ENCODE measurements at regions not wholly inside any gene's neighbourhood (a gene's known extent, or its start where the extent isn't known, plus 50 kb on each side); places are given as distances from the start of the nearest gene placed in this dataset.
A peak's percentile ranks its signal among the peaks of the same experiment; 100 is the strongest.

GRCh38 chrX:45699158-45699557, 498.5 kb upstream of the DIPK2B start:
- no peak overlapping the region for H3K27ac ChIP-seq (replicated peaks)
- no peak overlapping the region for H3K4me3 ChIP-seq (replicated peaks; ENCODE audit: insufficient read depth, low read length)
- TF ChIP-seq, protein P1, sequence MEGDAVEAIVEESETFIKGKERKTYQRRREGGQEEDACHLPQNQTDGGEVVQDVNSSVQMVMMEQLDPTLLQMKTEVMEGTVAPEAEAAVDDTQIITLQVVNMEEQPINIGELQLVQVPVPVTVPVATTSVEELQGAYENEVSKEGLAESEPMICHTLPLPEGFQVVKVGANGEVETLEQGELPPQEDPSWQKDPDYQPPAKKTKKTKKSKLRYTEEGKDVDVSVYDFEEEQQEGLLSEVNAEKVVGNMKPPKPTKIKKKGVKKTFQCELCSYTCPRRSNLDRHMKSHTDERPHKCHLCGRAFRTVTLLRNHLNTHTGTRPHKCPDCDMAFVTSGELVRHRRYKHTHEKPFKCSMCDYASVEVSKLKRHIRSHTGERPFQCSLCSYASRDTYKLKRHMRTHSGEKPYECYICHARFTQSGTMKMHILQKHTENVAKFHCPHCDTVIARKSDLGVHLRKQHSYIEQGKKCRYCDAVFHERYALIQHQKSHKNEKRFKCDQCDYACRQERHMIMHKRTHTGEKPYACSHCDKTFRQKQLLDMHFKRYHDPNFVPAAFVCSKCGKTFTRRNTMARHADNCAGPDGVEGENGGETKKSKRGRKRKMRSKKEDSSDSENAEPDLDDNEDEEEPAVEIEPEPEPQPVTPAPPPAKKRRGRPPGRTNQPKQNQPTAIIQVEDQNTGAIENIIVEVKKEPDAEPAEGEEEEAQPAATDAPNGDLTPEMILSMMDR (IDR thresholded peaks at IDR 0.05; ENCODE audit: insufficient read depth, low read length), result no peak
- TF ChIP-seq GABPA (IDR thresholded peaks at IDR 0.05; ENCODE audit: low read depth) (no peak), POLR2AphosphoS5 (IDR thresholded peaks at IDR 0.05; ENCODE audit: low read depth) (no peak), SPI1 (IDR thresholded peaks at IDR 0.05; ENCODE audit: borderline replicate concordance, low read depth) (no peak)
- TF ChIP-seq, protein P2, sequence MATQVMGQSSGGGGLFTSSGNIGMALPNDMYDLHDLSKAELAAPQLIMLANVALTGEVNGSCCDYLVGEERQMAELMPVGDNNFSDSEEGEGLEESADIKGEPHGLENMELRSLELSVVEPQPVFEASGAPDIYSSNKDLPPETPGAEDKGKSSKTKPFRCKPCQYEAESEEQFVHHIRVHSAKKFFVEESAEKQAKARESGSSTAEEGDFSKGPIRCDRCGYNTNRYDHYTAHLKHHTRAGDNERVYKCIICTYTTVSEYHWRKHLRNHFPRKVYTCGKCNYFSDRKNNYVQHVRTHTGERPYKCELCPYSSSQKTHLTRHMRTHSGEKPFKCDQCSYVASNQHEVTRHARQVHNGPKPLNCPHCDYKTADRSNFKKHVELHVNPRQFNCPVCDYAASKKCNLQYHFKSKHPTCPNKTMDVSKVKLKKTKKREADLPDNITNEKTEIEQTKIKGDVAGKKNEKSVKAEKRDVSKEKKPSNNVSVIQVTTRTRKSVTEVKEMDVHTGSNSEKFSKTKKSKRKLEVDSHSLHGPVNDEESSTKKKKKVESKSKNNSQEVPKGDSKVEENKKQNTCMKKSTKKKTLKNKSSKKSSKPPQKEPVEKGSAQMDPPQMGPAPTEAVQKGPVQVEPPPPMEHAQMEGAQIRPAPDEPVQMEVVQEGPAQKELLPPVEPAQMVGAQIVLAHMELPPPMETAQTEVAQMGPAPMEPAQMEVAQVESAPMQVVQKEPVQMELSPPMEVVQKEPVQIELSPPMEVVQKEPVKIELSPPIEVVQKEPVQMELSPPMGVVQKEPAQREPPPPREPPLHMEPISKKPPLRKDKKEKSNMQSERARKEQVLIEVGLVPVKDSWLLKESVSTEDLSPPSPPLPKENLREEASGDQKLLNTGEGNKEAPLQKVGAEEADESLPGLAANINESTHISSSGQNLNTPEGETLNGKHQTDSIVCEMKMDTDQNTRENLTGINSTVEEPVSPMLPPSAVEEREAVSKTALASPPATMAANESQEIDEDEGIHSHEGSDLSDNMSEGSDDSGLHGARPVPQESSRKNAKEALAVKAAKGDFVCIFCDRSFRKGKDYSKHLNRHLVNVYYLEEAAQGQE (IDR thresholded peaks at IDR 0.05; ENCODE audit: insufficient replicate concordance, low read depth), result no peak
- no peak for DNase-seq (ENCODE audit: low read depth in 1 of 2, low spot score in 1 of 2)
- no peaks in the 10 kb centered on the region for H3K27me3 ChIP-seq (ENCODE audit: insufficient read depth, poor library complexity, severe bottlenecking)

DNA sequence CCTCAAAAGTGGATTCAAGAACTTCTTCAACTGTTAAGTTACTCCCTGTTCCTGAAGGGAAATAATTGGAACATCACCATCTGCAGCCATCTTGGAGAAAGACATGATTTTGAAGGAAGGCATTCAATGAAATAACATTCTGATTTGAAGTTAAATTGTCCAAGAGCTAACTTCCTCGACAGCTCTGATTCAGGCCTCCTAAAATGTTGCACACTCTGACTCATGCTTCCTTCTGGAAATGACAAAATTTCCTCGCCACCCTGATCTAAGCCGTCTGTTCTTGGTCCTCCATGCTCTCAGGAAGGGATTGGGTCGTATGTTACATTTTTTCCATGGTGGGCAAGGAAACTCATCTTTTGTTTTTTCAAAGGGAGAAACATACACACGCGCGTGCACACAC, 496.9 kb upstream of the DIPK2B start:
- no peak for TF ChIP-seq POLR2AphosphoS5 (IDR thresholded peaks at IDR 0.05; ENCODE audit: low read depth)
- TF ChIP-seq, protein P2 (IDR thresholded peaks at IDR 0.05; ENCODE audit: insufficient replicate concordance, low read depth), result no peak
- no peak for TF ChIP-seq SPI1 (IDR thresholded peaks at IDR 0.05; ENCODE audit: borderline replicate concordance, low read depth)
- TF ChIP-seq GABPA (IDR thresholded peaks at IDR 0.05; ENCODE audit: low read depth), result no peak
- TF ChIP-seq, protein P1 (IDR thresholded peaks at IDR 0.05; ENCODE audit: insufficient read depth, low read length), result no peak
- H3K4me3 ChIP-seq (replicated peaks; ENCODE audit: insufficient read depth, low read length), result no peak overlapping the region
- no peaks in the 10 kb centered on the region for H3K27me3 ChIP-seq (ENCODE audit: insufficient read depth, poor library complexity, severe bottlenecking)
- H3K27ac ChIP-seq (replicated peaks), result no peak overlapping the region
- DNase-seq (ENCODE audit: low read depth in 1 of 2, low spot score in 1 of 2), result peak in 1 of 2 experiments; percentile 6

GRCh38 chrX:45696736-45697135, 496.1 kb upstream of the DIPK2B start:
- no peak overlapping the region for H3K4me3 ChIP-seq (replicated peaks; ENCODE audit: insufficient read depth, low read length)
- no peak overlapping the region for H3K27ac ChIP-seq (replicated peaks)
- H3K27me3 ChIP-seq (ENCODE audit: insufficient read depth, poor library complexity, severe bottlenecking), result no peaks in the 10 kb centered on the region
- TF ChIP-seq SPI1 (IDR thresholded peaks at IDR 0.05; ENCODE audit: borderline replicate concordance, low read depth) (no peak), GABPA (IDR thresholded peaks at IDR 0.05; ENCODE audit: low read depth) (no peak), POLR2AphosphoS5 (IDR thresholded peaks at IDR 0.05; ENCODE audit: low read depth) (no peak)
- TF ChIP-seq, protein P1 (IDR thresholded peaks at IDR 0.05; ENCODE audit: insufficient read depth, low read length), result no peak
- TF ChIP-seq, protein P2 (IDR thresholded peaks at IDR 0.05; ENCODE audit: insufficient replicate concordance, low read depth), result no peak
- DNase-seq (ENCODE audit: low read depth in 1 of 2, low spot score in 1 of 2), result no peak
